SKM-1 (cell line): ENCODE measurements at regions not wholly inside any gene's neighbourhood (a gene's known extent, or its start where the extent isn't known, plus 50 kb on each side); places are given as distances from the start of the nearest gene placed in this dataset.
A peak's percentile ranks its signal among the peaks of the same experiment; 100 is the strongest.
"Not testable (repeated sequence)": the region's sequence is repeated elsewhere in the genome, so short reads cannot be mapped to it uniquely, and the experiment has no call there.

ENCODE experiments used
- DNase-seq: peaks from one replicate; lab custom pipeline; 2025; ENCODE audit not compliant: unreplicated experiment; lab: John Stamatoyannopoulos, UW

GRCh38 chrX:76509775-76510174, 82.3 kb downstream of the MAGEE1 start:
- DNase-seq, result no peak

GRCh38 chrX:76517544-76517943, 90.0 kb downstream of the MAGEE1 start:
- no peak for DNase-seq

GRCh38 chrX:76520273-76521054, 93.0 kb downstream of the MAGEE1 start:
- no peak for DNase-seq

- DNase-seq, result not testable (repeated sequence)
These were observed 108.2 kb downstream of the MAGEE1 start for GRCh38 chrX:76535675-76536074.

GRCh38 chrX:76538860-76539259, 111.3 kb downstream of the MAGEE1 start:
- no peak for DNase-seq

GRCh38 chrX:76543381-76543780, 115.9 kb downstream of the MAGEE1 start:
- DNase-seq, result not testable (repeated sequence)

GRCh38 chrX:76550016-76550415, 122.5 kb downstream of the MAGEE1 start:
- no peak for DNase-seq

- no peak for DNase-seq
These were observed 127.8 kb downstream of the MAGEE1 start for GRCh38 chrX:76555269-76555668.

GRCh38 chrX:76555816-76556215, 128.3 kb downstream of the MAGEE1 start:
- DNase-seq, result peak; percentile 2

- not testable (repeated sequence) for DNase-seq
These were observed 137.3 kb downstream of the MAGEE1 start for GRCh38 chrX:76564842-76565241.

GRCh38 chrX:76605390-76605789, 177.9 kb downstream of the MAGEE1 start:
- no peak for DNase-seq

GRCh38 chrX:76617020-76617419, 189.5 kb downstream of the MAGEE1 start:
- DNase-seq, result no peak

GRCh38 chrX:76643590-76643989, 216.1 kb downstream of the MAGEE1 start:
- no peak for DNase-seq

GRCh38 chrX:76651369-76651768, 223.9 kb downstream of the MAGEE1 start:
- DNase-seq, result not testable (repeated sequence)

GRCh38 chrX:76657499-76657898, 230.0 kb downstream of the MAGEE1 start:
- DNase-seq, result no peak
